BLaER1 (cell line): ENCODE measurements at regions not wholly inside any gene's neighbourhood (a gene's known extent, or its start where the extent isn't known, plus 50 kb on each side); places are given as distances from the start of the nearest gene placed in this dataset.

Experiments
- H3K27ac ChIP-seq: shearing (Covaris generic); formaldehyde crosslinking; 2 replicates; pipeline ENCODE4 v1.8.1; 2022
- H3K27me3 ChIP-seq: shearing (Covaris generic); formaldehyde crosslinking; 2 replicates; pipeline ENCODE4 v1.8.1; 2022
- H3K36me3 ChIP-seq: shearing (Covaris generic); formaldehyde crosslinking; 2 replicates; pipeline ENCODE4 v1.8.1; 2022
- H3K4me1 ChIP-seq: shearing (Covaris generic); formaldehyde crosslinking; 2 replicates; pipeline ENCODE4 v1.8.1; 2022
- H3K4me2 ChIP-seq: shearing (Covaris generic); formaldehyde crosslinking; 2 replicates; pipeline ENCODE4 v1.8.1; 2022
- H3K4me3 ChIP-seq: shearing (Covaris generic); formaldehyde crosslinking; 2 replicates; pipeline ENCODE4 v1.8.1; 2022
- H3K9ac ChIP-seq: shearing (Covaris generic); formaldehyde crosslinking; 2 replicates; pipeline ENCODE4 v1.8.1; 2022
- H3K9me3 ChIP-seq: shearing (Covaris generic); formaldehyde crosslinking; 2 replicates; pipeline ENCODE4 v1.8.1; 2022
- H4K20me1 ChIP-seq: shearing (Covaris generic); formaldehyde crosslinking; 2 replicates; pipeline ENCODE4 v1.8.1; 2022
- Cebpa-rat ChIP-seq: shearing (Covaris generic); IDR thresholded peaks from 2 replicates; pipeline ENCODE4 v1.8.1; 2022

GRCh38 chr11:109197656-109198055 is 224.3 kb upstream of the C11orf87 start:
- TF ChIP-seq Cebpa-rat, result no peak
- Histone ChIP-seq H3K36me3 (no peaks in the 10 kb centered on the region), H4K20me1 (no peaks in the 10 kb centered on the region), H3K4me2 (peak overlapping the region; percentile 57), H3K9me3 (peaks cover 6% of the 10 kb centered on the region; the same call in 1 of the 2 replicates), H3K27me3 (no peaks in the 10 kb centered on the region), H3K9ac (no peak overlapping the region), H3K27ac (peak overlapping the region; percentile 28; the same call in 1 of the 2 replicates), H3K4me1 (peaks cover 13% of the 10 kb centered on the region), H3K4me3 (no peak overlapping the region)

GRCh38 chr11:109203176-109203575 is 218.8 kb upstream of the C11orf87 start:
- no peak overlapping the region for H3K9ac ChIP-seq
- no peak overlapping the region for H3K4me3 ChIP-seq
- H3K9me3 ChIP-seq, result no peaks in the 10 kb centered on the region
- no peaks in the 10 kb centered on the region for H3K27me3 ChIP-seq
- no peak for TF ChIP-seq Cebpa-rat
- H4K20me1 ChIP-seq, result no peaks in the 10 kb centered on the region
- H3K4me2 ChIP-seq, result no peak overlapping the region
- H3K27ac ChIP-seq, result no peak overlapping the region
- H3K4me1 ChIP-seq, result peaks cover under 1% of the 10 kb centered on the region; the same call in 1 of the 2 replicates
- no peaks in the 10 kb centered on the region for H3K36me3 ChIP-seq

- Histone ChIP-seq H3K9me3 (no peaks in the 10 kb centered on the region), H3K4me2 (no peak overlapping the region), H3K9ac (no peak overlapping the region), H4K20me1 (no peaks in the 10 kb centered on the region), H3K4me3 (no peak overlapping the region), H3K36me3 (no peaks in the 10 kb centered on the region), H3K4me1 (no peaks in the 10 kb centered on the region), H3K27me3 (no peaks in the 10 kb centered on the region), H3K27ac (no peak overlapping the region)
- TF ChIP-seq Cebpa-rat, result no peak
Measured at GRCh38 chr11:109205312-109205711, 216.7 kb upstream of the C11orf87 start.

GRCh38 chr11:109208121-109208520 is 213.9 kb upstream of the C11orf87 start:
- no peaks in the 10 kb centered on the region for H3K4me1 ChIP-seq
- H3K36me3 ChIP-seq, result no peaks in the 10 kb centered on the region
- TF ChIP-seq Cebpa-rat, result no peak
- H4K20me1 ChIP-seq, result no peaks in the 10 kb centered on the region
- no peak overlapping the region for H3K9ac ChIP-seq
- no peak overlapping the region for H3K4me3 ChIP-seq
- H3K4me2 ChIP-seq, result no peak overlapping the region
- no peak overlapping the region for H3K27ac ChIP-seq
- H3K9me3 ChIP-seq, result no peaks in the 10 kb centered on the region
- no peaks in the 10 kb centered on the region for H3K27me3 ChIP-seq

- no peaks in the 10 kb centered on the region for H3K9me3 ChIP-seq
- no peak overlapping the region for H3K4me2 ChIP-seq
- TF ChIP-seq Cebpa-rat, result no peak
Measured at GRCh38 chr11:109209572-109209971, 212.4 kb upstream of the C11orf87 start.

DNA sequence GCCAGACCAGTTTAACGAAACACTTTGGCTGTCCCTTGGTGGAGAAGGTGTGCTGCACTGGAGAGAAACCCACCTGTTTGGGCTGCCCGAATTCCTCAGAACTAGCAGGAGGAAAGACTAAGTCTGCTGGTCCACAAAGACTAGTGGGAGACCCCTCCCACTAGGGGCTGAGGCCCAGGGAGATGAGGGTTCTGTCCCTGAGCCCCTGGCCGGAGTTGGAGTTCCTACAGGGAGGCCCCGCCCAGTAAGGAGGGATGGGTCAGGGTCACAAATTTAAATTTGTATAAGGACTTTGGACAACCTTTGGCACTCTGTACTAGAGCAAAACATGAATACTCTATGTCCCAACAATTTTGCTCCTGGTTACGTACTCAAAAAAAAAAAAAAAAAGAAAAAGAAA is 200.8 kb upstream of the C11orf87 start:
- Histone ChIP-seq H3K9me3 (no peaks in the 10 kb centered on the region), H3K27me3 (no peaks in the 10 kb centered on the region), H4K20me1 (no peaks in the 10 kb centered on the region), H3K27ac (no peak overlapping the region), H3K4me1 (no peaks in the 10 kb centered on the region), H3K36me3 (no peaks in the 10 kb centered on the region), H3K4me3 (no peak overlapping the region), H3K4me2 (no peak overlapping the region), H3K9ac (no peak overlapping the region)
- TF ChIP-seq Cebpa-rat, result no peak

More at GRCh38 chr11:109209572-109209971, 212.4 kb upstream of the C11orf87 start:
- H3K27me3 ChIP-seq, result no peaks in the 10 kb centered on the region
- no peaks in the 10 kb centered on the region for H3K36me3 ChIP-seq
- H4K20me1 ChIP-seq, result no peaks in the 10 kb centered on the region
- H3K4me1 ChIP-seq, result no peaks in the 10 kb centered on the region
- no peak overlapping the region for H3K27ac ChIP-seq
- no peak overlapping the region for H3K9ac ChIP-seq
- H3K4me3 ChIP-seq, result no peak overlapping the region

DNA sequence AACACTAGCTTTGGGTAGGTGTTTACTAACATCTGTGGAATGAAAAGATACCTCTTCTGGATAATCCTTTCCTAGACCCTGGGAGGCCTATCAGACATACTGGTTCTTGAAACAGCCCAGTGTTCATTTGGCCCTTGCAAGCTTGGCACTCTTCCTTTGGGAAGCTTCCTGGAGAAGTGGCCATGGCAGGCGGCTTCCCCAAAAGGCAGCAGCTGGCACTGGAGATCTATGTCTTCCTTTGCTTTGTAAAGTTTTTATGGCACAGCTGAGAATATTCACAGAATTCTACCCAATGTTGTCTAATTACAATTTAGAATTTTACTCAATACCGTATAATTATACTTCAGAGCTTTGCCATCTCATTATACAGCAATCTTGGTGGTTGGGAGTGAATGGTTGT is 199.2 kb upstream of the C11orf87 start:
- no peak for TF ChIP-seq Cebpa-rat
- H3K9me3 ChIP-seq, result no peaks in the 10 kb centered on the region

DNA sequence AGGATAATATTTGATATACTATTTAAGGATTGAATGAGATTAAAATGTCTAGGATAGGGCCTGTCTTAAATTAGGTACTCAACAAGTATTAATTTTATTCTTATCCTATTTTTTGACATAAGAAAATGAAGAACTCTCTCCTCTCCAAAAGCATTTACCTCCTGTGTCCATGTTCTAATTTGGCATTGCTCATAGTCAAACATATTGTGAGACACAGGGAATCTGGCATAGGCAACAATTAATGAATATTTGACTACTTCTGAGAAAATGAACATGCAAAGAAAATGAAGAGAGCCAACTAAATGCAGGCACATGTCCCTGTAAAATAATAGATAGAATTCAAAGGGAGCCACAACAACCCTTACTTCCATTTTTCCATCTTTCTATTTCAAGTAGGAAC is 198.5 kb upstream of the C11orf87 start:
- Histone ChIP-seq H3K4me2 (no peak overlapping the region), H3K4me1 (no peaks in the 10 kb centered on the region), H3K9me3 (no peaks in the 10 kb centered on the region), H3K9ac (no peak overlapping the region), H3K36me3 (no peaks in the 10 kb centered on the region), H3K4me3 (no peak overlapping the region), H3K27me3 (no peaks in the 10 kb centered on the region), H4K20me1 (no peaks in the 10 kb centered on the region), H3K27ac (no peak overlapping the region)
- no peak for TF ChIP-seq Cebpa-rat

More for the DNA sequence above, 199.2 kb upstream of the C11orf87 start:
- H3K27me3 ChIP-seq, result no peaks in the 10 kb centered on the region
- H3K4me1 ChIP-seq, result no peaks in the 10 kb centered on the region
- H3K4me2 ChIP-seq, result no peak overlapping the region
- H3K9ac ChIP-seq, result no peak overlapping the region
- H3K4me3 ChIP-seq, result no peak overlapping the region
- no peak overlapping the region for H3K27ac ChIP-seq
- H3K36me3 ChIP-seq, result no peaks in the 10 kb centered on the region
- H4K20me1 ChIP-seq, result no peaks in the 10 kb centered on the region

DNA sequence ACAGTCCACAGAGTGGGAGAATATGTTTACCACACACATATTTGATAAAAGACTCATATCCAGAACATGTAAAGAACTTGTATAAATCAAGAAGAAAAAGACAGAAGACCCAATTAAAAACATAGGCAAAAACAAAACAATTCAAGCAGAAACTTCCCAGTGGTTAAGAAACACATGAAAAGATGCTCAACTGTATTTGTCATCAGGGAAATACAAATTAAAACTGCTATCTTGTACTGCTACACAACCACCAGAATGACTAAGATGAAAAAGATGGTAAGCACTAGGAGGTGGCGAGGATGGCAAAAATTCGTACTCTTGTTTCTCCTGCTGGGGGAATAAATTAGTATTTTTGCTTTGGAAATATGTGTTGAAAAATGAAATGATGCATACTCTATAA is 192.3 kb upstream of the C11orf87 start:
- Histone ChIP-seq H3K4me3 (no peak overlapping the region), H3K9ac (no peak overlapping the region), H3K27me3 (no peaks in the 10 kb centered on the region), H3K4me2 (no peak overlapping the region), H3K4me1 (no peaks in the 10 kb centered on the region), H3K36me3 (no peaks in the 10 kb centered on the region), H3K27ac (no peak overlapping the region), H3K9me3 (no peaks in the 10 kb centered on the region), H4K20me1 (no peaks in the 10 kb centered on the region)
- no peak for TF ChIP-seq Cebpa-rat

DNA sequence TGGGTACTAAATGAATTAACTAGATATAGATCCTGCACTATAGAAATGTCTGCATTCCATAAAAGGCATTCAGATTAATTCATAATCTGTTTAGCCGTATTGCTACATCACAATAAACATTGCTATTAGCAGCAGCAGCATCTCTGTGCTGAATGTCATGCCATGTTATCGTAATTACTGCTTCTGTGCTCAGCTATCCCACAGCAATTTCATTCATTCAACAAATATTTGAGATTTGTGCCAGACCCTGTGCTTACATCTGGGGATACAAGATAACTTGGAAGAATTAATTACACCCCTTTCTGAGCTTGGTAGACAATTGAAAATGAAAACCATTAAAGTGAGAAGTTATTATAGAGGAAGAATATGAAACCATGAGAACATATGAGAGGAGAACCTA is 185.8 kb upstream of the C11orf87 start:
- Histone ChIP-seq H3K4me3 (no peak overlapping the region), H3K36me3 (no peaks in the 10 kb centered on the region), H3K27me3 (no peaks in the 10 kb centered on the region), H3K9me3 (no peaks in the 10 kb centered on the region), H3K9ac (no peak overlapping the region), H3K4me2 (no peak overlapping the region), H4K20me1 (no peaks in the 10 kb centered on the region), H3K4me1 (no peaks in the 10 kb centered on the region), H3K27ac (no peak overlapping the region)
- TF ChIP-seq Cebpa-rat, result no peak

DNA sequence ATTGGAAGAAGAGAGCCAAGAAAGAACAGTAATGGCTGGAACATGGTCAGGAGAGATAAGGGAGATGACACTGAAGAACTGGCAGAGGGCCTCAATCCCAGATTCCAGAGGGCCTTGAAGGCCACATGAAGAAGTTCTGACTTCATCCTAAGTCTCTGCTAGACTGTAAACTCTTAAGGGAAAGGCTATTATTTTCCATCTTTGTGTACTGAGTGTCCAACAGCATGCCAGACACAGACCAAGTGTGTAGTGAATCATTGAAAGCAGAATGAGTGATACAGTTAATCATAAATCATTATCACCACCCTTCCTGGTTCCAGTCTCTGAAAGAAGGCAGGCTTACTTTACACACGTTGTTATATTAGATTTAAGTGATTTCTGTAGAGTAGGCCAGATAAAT is 185.3 kb upstream of the C11orf87 start:
- no peak overlapping the region for H3K4me3 ChIP-seq
- H3K4me2 ChIP-seq, result no peak overlapping the region
- no peaks in the 10 kb centered on the region for H3K27me3 ChIP-seq
- no peaks in the 10 kb centered on the region for H4K20me1 ChIP-seq
- no peak overlapping the region for H3K27ac ChIP-seq
- H3K4me1 ChIP-seq, result no peaks in the 10 kb centered on the region
- no peak for TF ChIP-seq Cebpa-rat
- H3K9ac ChIP-seq, result no peak overlapping the region
- H3K9me3 ChIP-seq, result no peaks in the 10 kb centered on the region
- H3K36me3 ChIP-seq, result no peaks in the 10 kb centered on the region
